Endothelial cell (in vitro differentiated cells): ENCODE measurements at regions not wholly inside any gene's neighbourhood (a gene's known extent, or its start where the extent isn't known, plus 50 kb on each side); places are given as distances from the start of the nearest gene placed in this dataset.

Source experiments
- DNase-seq: peaks from one replicate; pipeline ENCODE4 v3.0.0; 2021; ENCODE audit warnings: low spot score
- H3K27ac Mint-ChIP-seq: one replicate; pipeline ENCODE4 v1.8.0; 2021; ENCODE audit warnings: mixed read lengths, inconsistent platforms; ENCODE audit not compliant: unreplicated experiment
- H3K27me3 Mint-ChIP-seq: one replicate; pipeline ENCODE4 v1.8.0; 2021; ENCODE audit warnings: mild to moderate bottlenecking, moderate library complexity, mixed read lengths, inconsistent platforms; ENCODE audit not compliant: unreplicated experiment
- H3K36me3 Mint-ChIP-seq: one replicate; pipeline ENCODE4 v1.8.0; 2021; ENCODE audit warnings: mild to moderate bottlenecking, low read depth, mixed read lengths, inconsistent platforms; ENCODE audit not compliant: unreplicated experiment
- H3K4me1 Mint-ChIP-seq: one replicate; pipeline ENCODE4 v1.8.0; 2021; ENCODE audit warnings: mild to moderate bottlenecking, mixed read lengths, inconsistent platforms; ENCODE audit not compliant: unreplicated experiment
- H3K4me3 Mint-ChIP-seq: one replicate; pipeline ENCODE4 v1.8.0; 2021; ENCODE audit warnings: mild to moderate bottlenecking, mixed read lengths, inconsistent platforms; ENCODE audit not compliant: unreplicated experiment
- H3K9me3 Mint-ChIP-seq: one replicate; pipeline ENCODE4 v1.8.0; 2021; ENCODE audit warnings: mixed read lengths, inconsistent platforms; ENCODE audit not compliant: unreplicated experiment
- CTCF ChIP-seq: fragments of 200-600 bp; sonication (generic); IDR thresholded peaks from one replicate; pipeline ENCODE4 v1.5.0; 2021; ENCODE audit warnings: antibody characterized with exemption; ENCODE audit not compliant: unreplicated experiment

DNA sequence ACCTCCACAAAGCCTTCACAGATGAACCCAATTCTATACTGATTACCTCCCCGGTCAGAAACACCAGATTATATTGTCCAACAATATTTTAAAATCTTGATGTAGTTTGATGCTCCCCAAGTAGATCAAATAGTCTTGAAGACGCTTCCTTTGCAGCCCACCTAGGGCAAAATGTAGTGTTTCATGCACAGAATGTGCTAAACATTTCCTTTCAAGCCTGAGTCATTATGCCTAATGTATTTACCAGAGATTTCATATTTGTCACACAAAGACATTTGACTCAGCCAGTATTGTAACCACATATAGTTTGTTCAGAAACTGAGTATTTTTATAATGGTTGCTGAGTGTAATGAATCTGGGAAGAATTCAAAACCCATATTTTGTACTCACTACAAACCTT lies 1396.8 kb downstream of the LRRC4C start:
- no peak overlapping the region for H3K27ac Mint-ChIP-seq
- H3K36me3 Mint-ChIP-seq, result no peaks in the 10 kb centered on the region
- TF ChIP-seq CTCF, result no peak
- no peaks in the 10 kb centered on the region for H3K9me3 Mint-ChIP-seq
- no peak overlapping the region for H3K4me3 Mint-ChIP-seq
- no peaks in the 10 kb centered on the region for H3K27me3 Mint-ChIP-seq
- H3K4me1 Mint-ChIP-seq, result no peaks in the 10 kb centered on the region
- DNase-seq, result no peak

DNA sequence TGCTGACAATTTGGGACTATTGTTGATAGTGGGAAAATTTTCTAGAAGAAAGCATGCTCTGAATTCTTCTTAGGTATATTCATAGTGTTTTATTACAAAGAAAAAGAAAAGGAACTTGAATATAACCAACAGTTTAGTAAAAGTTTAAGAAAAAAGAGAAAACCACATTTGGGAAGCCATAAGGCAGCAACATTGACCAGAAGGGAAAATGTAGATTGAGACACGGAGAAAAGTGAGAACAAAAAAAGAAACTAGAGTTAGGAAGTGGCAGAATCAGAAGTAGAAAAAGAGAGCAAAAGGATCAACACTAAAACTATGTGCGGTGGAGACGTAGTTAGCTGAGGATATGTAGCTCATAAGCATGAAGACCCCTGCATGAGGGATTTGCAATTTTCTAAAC lies 1398.2 kb downstream of the LRRC4C start:
- DNase-seq, result no peak
- no peaks in the 10 kb centered on the region for H3K36me3 Mint-ChIP-seq
- no peak overlapping the region for H3K27ac Mint-ChIP-seq
- no peaks in the 10 kb centered on the region for H3K4me1 Mint-ChIP-seq
- TF ChIP-seq CTCF, result no peak
- peaks cover 1% of the 10 kb centered on the region for H3K27me3 Mint-ChIP-seq
- H3K9me3 Mint-ChIP-seq, result no peaks in the 10 kb centered on the region
- no peak overlapping the region for H3K4me3 Mint-ChIP-seq

- no peak overlapping the region for H3K27ac Mint-ChIP-seq
- H3K4me3 Mint-ChIP-seq, result no peak overlapping the region
- peaks cover 1% of the 10 kb centered on the region for H3K27me3 Mint-ChIP-seq
- H3K4me1 Mint-ChIP-seq, result no peaks in the 10 kb centered on the region
- DNase-seq, result no peak
- H3K9me3 Mint-ChIP-seq, result no peaks in the 10 kb centered on the region
- H3K36me3 Mint-ChIP-seq, result no peaks in the 10 kb centered on the region
- no peak for TF ChIP-seq CTCF
These were observed 1404.8 kb downstream of the LRRC4C start for GRCh38 chr11:40054631-40055030.

GRCh38 chr11:40045312-40045711 lies 1414.1 kb downstream of the LRRC4C start:
- Mint-ChIP-seq H3K4me3 (no peak overlapping the region), H3K36me3 (no peaks in the 10 kb centered on the region), H3K4me1 (no peaks in the 10 kb centered on the region), H3K27me3 (no peaks in the 10 kb centered on the region), H3K9me3 (no peaks in the 10 kb centered on the region), H3K27ac (no peak overlapping the region)
- DNase-seq, result no peak
- no peak for TF ChIP-seq CTCF

DNA sequence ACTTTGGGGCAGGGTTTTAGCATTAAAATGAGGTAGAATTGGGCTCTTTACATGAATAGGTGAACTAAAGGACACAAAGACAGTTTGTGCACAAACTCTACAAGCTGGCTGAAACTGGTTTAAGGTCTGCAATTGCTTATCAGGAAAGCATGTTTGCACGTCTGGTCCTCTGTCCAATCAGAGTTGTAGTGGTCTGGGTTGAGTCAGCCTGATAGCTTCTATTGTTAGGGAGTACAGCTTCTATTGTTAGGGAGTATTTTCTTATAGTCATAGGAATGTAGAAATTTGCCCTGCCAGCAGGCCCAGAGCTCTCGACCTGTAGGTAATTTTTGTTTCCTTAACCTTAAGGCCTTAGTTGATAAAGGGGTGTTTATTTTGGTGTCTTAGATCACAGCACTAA lies 1422.4 kb downstream of the LRRC4C start:
- Mint-ChIP-seq H3K36me3 (no peaks in the 10 kb centered on the region), H3K9me3 (no peaks in the 10 kb centered on the region), H3K27ac (no peak overlapping the region), H3K4me1 (no peaks in the 10 kb centered on the region), H3K27me3 (no peaks in the 10 kb centered on the region), H3K4me3 (no peak overlapping the region)
- no peak for DNase-seq
- no peak for TF ChIP-seq CTCF
